Ovary (tissue), 7 donors: ENCODE measurements at regions not wholly inside any gene's neighbourhood (a gene's known extent, or its start where the extent isn't known, plus 50 kb on each side); places are given as distances from the start of the nearest gene placed in this dataset.

ENCODE experiments used
- DNase-seq, 5 donors: peaks; one replicate each; pipeline ENCODE4 v3.0.0-alpha.2; 2019 to 2020
- H3K27ac ChIP-seq, 2 donors: fragments of 200-600 bp; one replicate each; pipeline versions ENCODE4 v1.5.1 to v1.8.0; 2019 to 2022
- H3K27me3 ChIP-seq: fragments of 200-600 bp; one replicate; pipeline ENCODE4 v1.8.0; 2022
- H3K36me3 ChIP-seq: fragments of 200-600 bp; sonication (generic); one replicate; pipeline ENCODE4 v1.5.1; 2019
- H3K4me1 ChIP-seq: one replicate; pipeline ENCODE4 v1.8.1; 2013; ENCODE audit warnings: mild to moderate bottlenecking, moderate library complexity; ENCODE audit not compliant: insufficient read depth
- H3K4me3 ChIP-seq: fragments of 200-600 bp; sonication (generic); one replicate; pipeline ENCODE4 v1.5.1; 2017
- H3K9me3 ChIP-seq, 2 donors: fragments of 200-600 bp in 1 of 2; sonication (generic) in 1 of 2; one replicate each; pipeline versions ENCODE4 v1.5.1 to v1.8.1; 2013 to 2019; ENCODE audit warnings: mild to moderate bottlenecking in 1 of 2, moderate library complexity in 1 of 2
- EP300 ChIP-seq: sonication (generic); formaldehyde crosslinking; IDR thresholded peaks from one replicate; pipeline ENCODE4 v1.6.1; 2017; ENCODE audit warnings: antibody characterized with exemption
- POLR2A ChIP-seq: fragments of 450-650 bp; IDR thresholded peaks from one replicate; pipeline ENCODE4 v1.6.1; 2017; ENCODE audit warnings: antibody characterized with exemption, mild to moderate bottlenecking, moderate library complexity
- WGBS, 3 donors: extraction: QIAGEN DNeasy Blood & Tissue Kit in 1 of 3; methylation state at CpG; one replicate each; pipeline versions ENCODE4 v1.1.5 to v1.1.7; 2013 to 2017; 5-methylcytosine and 5-hydroxymethylcytosine counted together
- intact Hi-C, 4 donors: fragments of 100-400 bp; cut with DNase I; formaldehyde crosslinking; loops; one replicate each; pipeline versions ENCODE4 v1.11.0 to v1.15.1; 2022 to 2023
- TF ChIP-seq, protein P1 (sequence below), 3 donors: fragments of 450-650 bp in 2 of 3; fragments of 200-600 bp in 1 of 3; IDR thresholded peaks; one replicate each; pipeline versions ENCODE4 v1.5.1 to v1.8.0; 2016 to 2022; ENCODE audit warnings: antibody characterized with exemption in 3 of 3, mild to moderate bottlenecking in 1 of 3
- donor health status: DM: no; HTN: no; CAD: no; lungs with moderate emphysema.
- donor health status: DM: no; HTN: no; CAD: no.
- donor health status: Bipolar disorder and iron deficiency.
- donor health status: DM: no; HTN: no; CAD: no.
- donor health status: DM: yes; HTN: yes; CAD: no.

DNA sequence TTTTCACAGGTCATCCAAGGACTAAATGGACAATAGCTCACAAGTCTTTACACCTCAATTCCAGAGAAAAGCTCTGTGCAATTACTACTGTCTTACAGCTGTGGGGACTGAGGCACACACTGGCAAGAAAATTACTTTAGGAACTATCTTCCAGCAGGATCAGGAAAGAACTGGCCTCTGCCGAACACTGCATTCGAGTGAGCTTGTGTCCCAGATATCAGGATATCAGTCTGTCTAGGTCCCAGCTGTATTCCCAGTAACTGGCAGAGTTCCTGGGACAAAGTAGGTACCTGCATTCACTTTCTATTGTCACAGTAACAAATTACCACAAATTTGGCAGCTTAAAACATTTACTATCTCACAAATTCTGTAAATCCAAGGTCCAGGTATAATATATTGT is 183.7 kb downstream of the IRS1 start:
- intact Hi-C loops = no loop called here
- Histone ChIP-seq H3K4me1 (no peaks in the 10 kb centered on the region), H3K27ac (no peak overlapping the region), H3K36me3 (no peaks in the 10 kb centered on the region), H3K27me3 (no peaks in the 10 kb centered on the region), H3K9me3 (no peaks in the 10 kb centered on the region), H3K4me3 (no peak overlapping the region)
- TF ChIP-seq, protein P1, sequence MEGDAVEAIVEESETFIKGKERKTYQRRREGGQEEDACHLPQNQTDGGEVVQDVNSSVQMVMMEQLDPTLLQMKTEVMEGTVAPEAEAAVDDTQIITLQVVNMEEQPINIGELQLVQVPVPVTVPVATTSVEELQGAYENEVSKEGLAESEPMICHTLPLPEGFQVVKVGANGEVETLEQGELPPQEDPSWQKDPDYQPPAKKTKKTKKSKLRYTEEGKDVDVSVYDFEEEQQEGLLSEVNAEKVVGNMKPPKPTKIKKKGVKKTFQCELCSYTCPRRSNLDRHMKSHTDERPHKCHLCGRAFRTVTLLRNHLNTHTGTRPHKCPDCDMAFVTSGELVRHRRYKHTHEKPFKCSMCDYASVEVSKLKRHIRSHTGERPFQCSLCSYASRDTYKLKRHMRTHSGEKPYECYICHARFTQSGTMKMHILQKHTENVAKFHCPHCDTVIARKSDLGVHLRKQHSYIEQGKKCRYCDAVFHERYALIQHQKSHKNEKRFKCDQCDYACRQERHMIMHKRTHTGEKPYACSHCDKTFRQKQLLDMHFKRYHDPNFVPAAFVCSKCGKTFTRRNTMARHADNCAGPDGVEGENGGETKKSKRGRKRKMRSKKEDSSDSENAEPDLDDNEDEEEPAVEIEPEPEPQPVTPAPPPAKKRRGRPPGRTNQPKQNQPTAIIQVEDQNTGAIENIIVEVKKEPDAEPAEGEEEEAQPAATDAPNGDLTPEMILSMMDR (IDR thresholded peaks at IDR 0.05) = no peak
- TF ChIP-seq POLR2A = no peak
- TF ChIP-seq EP300 = no peak
- WGBS, 3 donors = 81 to 93% (median 91%) methylated on average over 2 of the region's 2 CpGs
- no peak for DNase-seq

DNA sequence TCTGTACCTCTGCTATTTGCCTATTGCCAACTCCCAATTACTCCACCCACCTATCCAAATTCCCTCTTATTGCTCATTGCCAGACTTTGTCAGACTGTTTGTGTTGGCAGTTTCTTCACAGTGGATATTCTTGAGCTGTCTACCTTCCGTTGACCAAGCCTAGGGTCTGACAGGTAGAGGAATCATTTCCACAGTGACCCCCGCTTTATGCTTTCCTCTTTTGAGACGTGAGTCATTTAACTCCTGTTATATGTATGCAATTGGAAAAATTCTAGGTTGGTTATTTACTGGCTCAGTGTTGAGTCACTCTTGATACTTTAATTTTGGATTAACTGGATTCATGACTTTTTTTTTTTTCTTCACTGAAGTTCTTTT is 187.7 kb downstream of the IRS1 start:
- no peak for TF ChIP-seq POLR2A
- TF ChIP-seq EP300 = no peak
- WGBS, 3 donors = 87 to 94% (median 92%) methylated on average over 3 of the region's 3 CpGs
- Histone ChIP-seq H3K9me3 (no peaks in the 10 kb centered on the region), H3K27me3 (no peaks in the 10 kb centered on the region), H3K4me1 (no peaks in the 10 kb centered on the region), H3K27ac (no peak overlapping the region), H3K36me3 (no peaks in the 10 kb centered on the region), H3K4me3 (no peak overlapping the region)
- intact Hi-C loops = no loop called here
- DNase-seq = no peak

DNA sequence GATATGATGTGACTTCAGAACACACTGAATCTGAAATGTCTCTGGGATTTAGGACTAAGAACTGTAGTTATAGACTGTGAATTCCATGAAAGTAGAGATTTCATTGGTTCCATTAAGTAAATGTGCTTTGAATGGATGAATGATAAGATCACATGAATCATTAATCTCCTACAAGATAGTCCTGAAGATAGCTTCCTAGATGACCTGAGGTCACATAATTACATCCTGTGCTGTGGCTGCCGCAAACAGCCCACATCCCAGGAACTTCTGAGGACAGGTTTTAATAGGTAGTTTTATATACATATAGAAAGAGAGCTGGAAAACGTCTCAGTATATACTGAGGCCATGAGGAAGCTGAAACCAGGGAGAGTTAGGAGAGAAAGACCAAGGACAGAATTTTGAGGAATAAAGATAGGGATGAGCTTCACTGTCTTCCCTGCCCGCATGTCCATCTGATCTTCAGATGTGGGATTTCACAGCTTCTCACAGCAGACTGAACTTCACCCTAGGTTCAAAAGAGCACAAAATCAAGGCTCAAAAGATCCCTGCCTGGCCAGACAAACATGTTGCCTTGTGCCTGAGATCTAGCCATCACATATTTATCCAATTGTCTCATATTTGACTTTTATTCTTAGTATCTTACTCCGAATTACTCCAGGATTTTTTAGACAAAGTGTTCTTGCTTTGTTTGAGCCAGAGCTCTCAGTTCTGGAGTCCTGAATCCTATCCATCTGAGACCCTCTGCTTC is 188.2 kb downstream of the IRS1 start:
- H3K27me3 ChIP-seq = no peaks in the 10 kb centered on the region
- WGBS, 3 donors = 82 to 93% (median 90%) methylated on average over 4 of the region's 4 CpGs
- no peaks in the 10 kb centered on the region for H3K4me1 ChIP-seq
- no peaks in the 10 kb centered on the region for H3K36me3 ChIP-seq
- no peak for DNase-seq
- no peak overlapping the region for H3K27ac ChIP-seq
- intact Hi-C loops = no loop called here
- H3K9me3 ChIP-seq = no peaks in the 10 kb centered on the region
- TF ChIP-seq EP300 (no peak), POLR2A (no peak)
- TF ChIP-seq, protein P1 (IDR thresholded peaks at IDR 0.05) = no peak
- H3K4me3 ChIP-seq = no peak overlapping the region

DNA sequence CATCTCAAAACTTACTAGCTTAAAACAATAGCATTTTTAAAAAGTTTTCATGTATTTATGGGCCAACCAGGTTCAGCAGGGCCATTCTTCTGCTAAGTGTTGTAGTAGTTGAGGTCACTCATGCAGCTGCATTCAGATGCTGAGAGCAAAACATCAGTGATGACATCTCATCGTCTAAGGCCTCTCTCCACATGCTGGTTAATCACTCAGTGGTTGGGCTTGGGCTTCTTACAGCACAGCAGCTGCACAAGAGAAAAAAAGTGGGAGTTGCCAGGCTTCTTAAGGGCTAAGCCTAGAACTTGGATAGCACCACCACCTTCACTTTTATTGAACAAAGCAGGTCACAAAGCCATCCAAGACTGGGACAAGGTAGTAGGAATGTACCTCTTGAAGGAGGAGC is 190.3 kb downstream of the IRS1 start:
- Histone ChIP-seq H3K36me3 (no peaks in the 10 kb centered on the region), H3K9me3 (no peaks in the 10 kb centered on the region), H3K27me3 (no peaks in the 10 kb centered on the region), H3K4me1 (no peaks in the 10 kb centered on the region), H3K27ac (no peak overlapping the region), H3K4me3 (no peak overlapping the region)
- intact Hi-C loops = no loop called here
- 3 to 10% (median 7%) methylated on average over 1 of the region's 1 CpG for WGBS, 3 donors
- TF ChIP-seq EP300 (no peak), POLR2A (no peak)
- TF ChIP-seq, protein P1 (IDR thresholded peaks at IDR 0.05) = no peak
- DNase-seq = no peak

DNA sequence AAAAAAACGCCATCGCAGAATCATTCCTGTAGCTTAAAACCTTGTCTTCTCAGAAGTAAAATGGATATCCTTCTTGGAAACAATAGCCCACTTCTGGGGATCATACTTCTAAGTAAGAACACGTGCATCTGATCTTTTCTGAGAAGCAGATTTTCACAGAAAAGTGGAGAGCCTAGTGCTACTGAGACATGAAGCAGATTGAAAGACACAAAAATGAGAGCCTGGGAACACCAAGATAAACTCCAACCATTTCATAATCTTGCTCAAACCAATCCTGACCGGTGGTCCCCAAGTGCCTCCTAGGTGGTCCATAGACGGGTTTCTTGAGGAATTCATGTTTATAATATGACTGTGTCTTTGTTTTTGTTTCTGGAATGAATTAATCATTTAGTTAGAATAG is 191.2 kb downstream of the IRS1 start:
- no peak overlapping the region for H3K4me3 ChIP-seq
- TF ChIP-seq, protein P1 (IDR thresholded peaks at IDR 0.05) = no peak
- TF ChIP-seq EP300 (no peak), POLR2A (no peak)
- no peaks in the 10 kb centered on the region for H3K9me3 ChIP-seq
- H3K36me3 ChIP-seq = no peaks in the 10 kb centered on the region
- no peaks in the 10 kb centered on the region for H3K4me1 ChIP-seq
- H3K27ac ChIP-seq = no peak overlapping the region
- WGBS, 3 donors = 22 to 49% (median 40%) methylated on average over 5 of the region's 5 CpGs
- H3K27me3 ChIP-seq = no peaks in the 10 kb centered on the region
- DNase-seq = no peak
- intact Hi-C loops = no loop called here
